ENCODE measurements at regions not wholly inside any gene's neighbourhood (a gene's known extent, or its start where the extent isn't known, plus 50 kb on each side); places are given as distances from the start of the nearest gene placed in this dataset.

- no peak for DNase-seq
Measured at GRCh38 chr16:9484426-9484825, 393.0 kb downstream of the HAPSTR1 start.

GRCh38 chr16:9484881-9485280, 393.4 kb downstream of the HAPSTR1 start:
- DNase-seq, result no peak

- no peak for DNase-seq
Measured at GRCh38 chr16:9489835-9490467, 398.5 kb downstream of the HAPSTR1 start.

DNA sequence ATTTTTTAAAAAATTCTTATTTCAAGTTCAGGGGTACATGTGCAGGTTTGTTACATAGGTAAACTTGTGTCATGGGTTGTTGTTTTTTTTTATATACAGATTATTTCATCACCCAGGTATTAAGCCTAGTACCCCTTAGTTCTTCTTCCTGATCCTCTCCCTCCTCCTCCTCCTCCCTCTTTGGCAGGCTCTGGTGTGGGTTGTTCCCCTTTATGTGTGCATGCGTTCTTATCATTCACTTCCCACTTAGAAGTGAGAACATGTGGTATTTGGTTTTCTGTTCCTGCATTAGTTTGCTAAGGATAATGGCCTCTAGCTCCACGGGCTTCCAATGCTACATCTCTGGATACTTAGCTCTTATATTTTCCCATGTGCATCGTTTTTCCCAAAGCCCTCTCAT, 404.4 kb downstream of the HAPSTR1 start:
- DNase-seq, result no peak

DNA sequence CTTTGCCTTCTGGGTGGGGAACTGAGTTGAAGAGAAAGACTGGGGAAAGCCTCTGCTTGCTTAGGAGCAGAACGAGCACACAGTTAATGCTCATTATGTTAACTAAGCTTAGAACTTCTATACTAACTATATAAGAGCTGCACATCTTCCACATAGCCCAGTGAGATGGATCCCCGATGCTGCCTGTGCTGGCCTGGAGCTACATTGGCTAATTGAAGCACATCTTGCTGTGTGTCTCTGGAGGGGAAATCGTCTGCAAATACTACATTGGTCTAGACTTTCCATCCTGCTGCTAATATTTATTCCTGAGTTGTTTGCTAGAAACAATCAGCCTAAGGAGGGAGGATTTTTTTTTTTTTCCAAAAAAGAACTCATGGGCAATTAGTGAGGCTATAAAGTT, 406.3 kb downstream of the HAPSTR1 start:
- DNase-seq, result no peak

DNA sequence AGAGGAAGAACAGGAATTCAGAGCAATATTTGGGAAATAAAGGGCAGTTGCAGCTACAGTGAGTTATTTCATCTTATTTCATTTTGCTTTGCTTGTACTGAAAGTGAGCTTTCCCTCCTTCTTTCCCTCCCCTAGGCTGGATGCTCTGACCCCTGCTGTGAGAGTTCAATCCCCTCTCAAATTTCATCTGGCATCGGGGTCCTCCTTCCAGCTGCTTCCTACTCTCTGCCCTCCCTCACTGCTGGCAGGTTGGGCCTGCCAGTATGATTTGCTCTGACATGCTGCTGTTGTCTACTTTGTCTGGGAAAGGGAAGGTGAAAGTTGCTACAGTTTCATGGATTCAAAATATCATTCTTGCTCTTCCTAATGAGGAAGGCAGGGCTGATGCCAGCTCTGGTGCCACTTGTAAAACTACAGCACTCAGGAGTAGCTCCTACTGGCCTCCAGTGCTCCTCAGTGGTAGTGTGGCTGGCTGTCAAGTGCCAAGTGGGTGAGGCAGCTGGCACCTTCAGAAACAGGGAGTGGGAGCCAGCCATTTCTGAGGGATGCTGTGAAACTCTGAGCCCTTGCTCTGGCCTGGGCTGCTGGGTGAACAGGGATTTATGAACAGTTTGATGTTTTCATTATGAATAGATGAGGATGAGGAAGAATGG, 408.6 kb downstream of the HAPSTR1 start:
- no peak for DNase-seq

DNA sequence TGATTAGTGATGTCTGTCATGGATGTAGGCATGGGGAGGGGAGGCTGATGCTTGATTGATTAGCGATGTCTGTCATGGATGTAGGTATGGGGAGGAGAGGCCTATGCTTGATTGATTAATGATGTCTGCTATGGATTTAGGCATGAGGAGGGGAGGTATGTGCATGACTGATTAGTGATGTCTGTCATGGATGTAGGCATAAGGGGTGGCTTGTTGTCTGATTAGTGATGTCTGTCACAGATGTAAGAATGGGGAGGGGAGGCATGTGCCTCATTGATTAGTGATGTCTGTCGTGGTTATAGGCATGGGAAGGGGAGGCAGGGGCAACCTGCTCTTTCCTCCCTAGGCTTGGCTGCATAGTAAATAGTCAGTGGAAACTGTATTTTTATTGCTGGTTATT, 409.4 kb downstream of the HAPSTR1 start:
- no peak for DNase-seq

GRCh38 chr16:9503251-9503984, 412.0 kb downstream of the HAPSTR1 start:
- no peak for DNase-seq

DNA sequence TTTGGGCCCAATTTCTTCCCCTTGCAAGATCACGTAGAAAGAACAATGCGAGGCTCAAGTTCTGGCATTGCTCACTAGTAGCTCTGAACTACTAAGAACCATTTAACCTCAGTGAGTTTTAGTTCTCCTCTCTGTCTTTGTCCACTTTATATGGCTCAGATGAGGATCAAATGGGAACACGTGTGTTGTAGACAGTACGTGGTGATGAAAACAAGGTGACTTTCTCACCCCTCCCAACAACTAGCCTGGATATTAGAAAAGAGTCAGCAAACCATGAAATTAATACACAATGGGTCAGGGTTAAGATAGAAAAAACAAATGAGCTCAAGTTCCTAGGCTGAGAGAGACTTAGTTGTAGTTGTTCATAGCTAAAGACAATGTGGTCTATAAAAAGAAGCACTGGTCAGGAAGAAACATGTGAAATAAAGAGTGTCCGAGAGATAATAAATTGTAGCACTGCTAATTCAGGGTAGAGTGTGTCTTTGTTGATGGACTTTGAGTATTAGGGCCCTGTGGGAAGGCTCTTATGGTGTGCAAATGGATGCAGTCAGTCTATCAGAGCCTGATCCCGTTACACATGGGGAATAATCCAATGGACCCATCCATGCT, 417.0 kb downstream of the HAPSTR1 start:
- DNase-seq, result no peak

GRCh38 chr16:9509663-9510062, 418.2 kb downstream of the HAPSTR1 start:
- no peak for DNase-seq

GRCh38 chr16:9511389-9511788, 419.9 kb downstream of the HAPSTR1 start:
- no peak for DNase-seq

- DNase-seq, result no peak
Measured at GRCh38 chr16:9516444-9516843, 425.0 kb downstream of the HAPSTR1 start.

GRCh38 chr16:9518051-9518450, 426.6 kb downstream of the HAPSTR1 start:
- DNase-seq, result no peak

GRCh38 chr16:9518581-9518980, 427.1 kb downstream of the HAPSTR1 start:
- DNase-seq, result no peak

DNA sequence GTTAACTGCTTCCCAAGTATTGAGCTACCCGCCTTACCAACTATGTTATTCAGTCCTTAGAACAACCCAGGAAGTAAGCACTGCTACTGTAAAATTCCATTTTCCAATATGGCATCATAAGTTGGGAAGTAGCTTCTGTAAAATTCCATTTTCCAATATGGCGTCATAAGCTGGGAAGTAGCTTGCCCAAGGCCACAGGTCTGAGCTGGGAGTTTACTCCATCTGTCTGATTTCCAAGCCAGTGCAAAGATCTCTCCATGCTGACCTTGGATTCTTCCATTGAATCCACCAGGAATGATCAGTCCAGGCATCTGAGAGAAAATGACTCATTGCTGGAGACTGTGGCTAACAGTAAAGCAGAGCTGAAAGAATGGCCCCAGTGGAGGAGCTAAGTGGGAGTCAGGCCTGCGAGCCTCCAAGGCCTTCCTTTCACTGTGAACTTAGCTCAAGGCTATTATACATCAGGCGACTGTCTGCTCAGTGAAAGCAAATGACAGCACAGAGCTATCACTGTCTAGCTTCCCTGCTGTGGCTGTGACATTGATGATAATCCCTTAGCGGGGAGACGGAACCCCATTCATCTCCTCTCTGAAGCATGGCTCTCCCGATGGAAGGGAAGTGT, 430.4 kb downstream of the HAPSTR1 start:
- DNase-seq, result no peak

- DNase-seq, result no peak
Measured at GRCh38 chr16:9522614-9523013, 431.2 kb downstream of the HAPSTR1 start.

- no peak for DNase-seq
Measured at GRCh38 chr16:9523994-9524393, 432.6 kb downstream of the HAPSTR1 start.

- no peak for DNase-seq
Measured at GRCh38 chr16:9525037-9525436, 433.6 kb downstream of the HAPSTR1 start.

GRCh38 chr16:9526791-9527190, 435.3 kb downstream of the HAPSTR1 start:
- DNase-seq, result no peak

GRCh38 chr16:9527976-9528375, 436.5 kb downstream of the HAPSTR1 start:
- no peak for DNase-seq

GRCh38 chr16:9528511-9529079, 437.2 kb downstream of the HAPSTR1 start:
- no peak for DNase-seq

GRCh38 chr16:9533042-9533441, 441.6 kb downstream of the HAPSTR1 start:
- no peak for DNase-seq

GRCh38 chr16:9534759-9535158, 443.3 kb downstream of the HAPSTR1 start:
- no peak for DNase-seq
